A549 (cell line): ENCODE measurements at regions not wholly inside any gene's neighbourhood (a gene's known extent, or its start where the extent isn't known, plus 50 kb on each side); places are given as distances from the start of the nearest gene placed in this dataset.

Experiments
- CTCF ChIP-seq: fragments of >200 bp; sonication (Bioruptor Twin); formaldehyde crosslinking; IDR thresholded peaks from 3 replicates; pipeline ENCODE4 v1.5.1; 2016
- RFX5 ChIP-seq: fragments of 450-650 bp; IDR thresholded peaks from 2 replicates; pipeline ENCODE4 v1.7.1; 2014; ENCODE audit warnings: antibody characterized with exemption, mild to moderate bottlenecking, moderate library complexity

GRCh38 chr2:49686897-49687442, 532.7 kb upstream of the FSHR start:
- TF ChIP-seq RFX5 (no peak), CTCF (no peak)
